Activated CD4-positive, alpha-beta T cell treated with anti-CD3 and anti-CD28 coated beads for 48 hours (primary cell): ENCODE measurements at regions not wholly inside any gene's neighbourhood (a gene's known extent, or its start where the extent isn't known, plus 50 kb on each side); places are given as distances from the start of the nearest gene placed in this dataset.
"Not testable (repeated sequence)": the region's sequence is repeated elsewhere in the genome, so short reads cannot be mapped to it uniquely, and the experiment has no call there.

Source experiments
- DNase-seq: peaks from one replicate; pipeline ENCODE4 v3.0.0-alpha.2; 2020

GRCh38 chr12:90683871-90684270 lies 271.1 kb downstream of the CCER1 start:
- DNase-seq = no peak

DNA sequence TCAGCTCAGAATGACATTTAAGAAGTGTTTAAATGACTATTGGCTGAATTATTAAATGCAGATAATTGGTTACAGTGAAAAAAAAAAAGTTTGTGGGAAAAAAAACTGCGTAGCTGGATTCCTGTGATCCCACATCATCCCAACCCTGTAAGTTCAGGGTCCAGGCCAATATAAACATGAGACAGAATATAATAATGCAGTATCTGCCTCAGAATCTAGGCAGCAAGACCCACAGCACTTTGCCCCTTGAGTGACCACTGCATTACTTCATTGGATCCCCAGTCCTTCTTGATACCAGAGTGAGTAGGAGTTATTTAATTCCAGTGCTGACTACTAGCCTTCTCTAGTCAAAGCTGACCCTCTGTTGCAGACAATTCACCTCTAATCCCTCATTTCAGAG lies 272.6 kb downstream of the CCER1 start:
- no peak for DNase-seq

DNA sequence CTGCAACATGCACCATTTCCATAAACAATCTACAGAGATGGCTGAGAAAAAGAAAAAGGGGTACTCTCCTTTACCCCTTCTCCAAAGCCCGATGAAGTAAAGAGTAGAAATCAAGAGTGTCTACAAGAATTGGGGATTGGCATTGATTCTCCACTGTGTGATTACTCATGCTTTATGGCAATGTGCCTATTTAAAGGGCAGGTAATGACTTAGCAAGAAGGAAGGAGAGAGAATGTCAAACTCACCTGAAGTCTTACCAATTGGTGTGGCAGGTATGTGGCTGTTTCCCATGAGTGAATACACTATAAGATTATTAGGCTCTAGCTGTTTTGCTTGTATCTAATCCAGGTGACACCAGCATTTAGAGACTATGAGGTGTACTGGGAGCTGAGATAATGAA lies 275.3 kb downstream of the CCER1 start:
- DNase-seq = no peak

DNA sequence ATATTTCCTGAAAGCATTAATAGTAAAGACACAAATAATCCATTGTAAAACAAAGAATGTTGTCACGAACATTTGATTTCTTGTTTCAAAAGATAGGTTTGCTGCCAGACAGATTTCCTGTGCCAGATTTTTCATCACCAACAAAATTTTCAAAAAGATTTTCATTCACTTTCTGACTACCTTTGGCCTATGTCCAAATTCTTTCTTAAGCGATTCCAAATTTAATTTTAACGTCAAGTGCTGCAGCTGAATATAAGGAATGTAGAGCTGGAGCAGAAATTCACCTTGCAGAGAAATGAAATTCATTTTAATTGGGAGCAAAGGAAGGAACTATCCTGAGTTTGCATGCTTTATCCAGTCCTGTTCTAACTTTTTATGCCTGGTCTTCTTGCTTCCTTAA lies 277.4 kb downstream of the CCER1 start:
- no peak for DNase-seq

DNA sequence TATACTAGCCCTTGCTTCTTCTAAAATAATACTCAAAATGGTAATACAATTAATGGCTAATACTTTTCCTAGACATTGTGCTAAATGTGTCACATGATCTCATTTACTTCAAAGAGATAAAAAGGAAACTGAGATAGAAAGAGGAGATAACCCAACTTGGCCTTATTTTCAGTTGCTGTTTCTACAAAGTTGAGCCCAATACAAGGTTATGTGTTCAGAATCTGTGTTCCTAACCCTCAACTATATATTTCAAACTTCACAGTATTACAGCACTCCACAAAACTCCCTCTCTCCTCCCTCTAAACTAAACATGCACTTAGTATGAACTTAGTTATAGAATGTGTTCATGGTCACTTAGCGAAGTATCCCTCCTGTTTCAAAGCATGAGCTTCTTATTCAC lies 277.9 kb downstream of the CCER1 start:
- no peak for DNase-seq

DNA sequence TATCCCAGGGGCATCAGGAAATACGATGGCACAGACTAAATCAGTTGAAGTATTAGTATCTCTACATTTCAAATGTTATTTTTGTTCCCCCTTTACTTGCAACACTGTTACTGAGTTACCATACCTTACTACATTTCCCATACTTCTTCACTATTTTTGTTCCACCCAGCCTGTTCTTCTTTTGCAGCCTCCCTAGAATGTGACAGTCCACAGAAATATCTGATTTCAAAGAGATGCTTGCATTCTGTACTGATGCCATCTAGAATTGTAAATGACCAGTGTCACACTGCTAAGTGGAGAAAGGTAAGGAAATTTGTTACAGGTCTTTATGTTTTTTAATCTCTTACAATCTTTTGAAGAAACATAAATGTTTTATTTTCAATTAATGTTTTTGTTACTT lies 279.9 kb downstream of the CCER1 start:
- DNase-seq = no peak

GRCh38 chr12:90672081-90672480 lies 282.9 kb downstream of the CCER1 start:
- DNase-seq = no peak

DNA sequence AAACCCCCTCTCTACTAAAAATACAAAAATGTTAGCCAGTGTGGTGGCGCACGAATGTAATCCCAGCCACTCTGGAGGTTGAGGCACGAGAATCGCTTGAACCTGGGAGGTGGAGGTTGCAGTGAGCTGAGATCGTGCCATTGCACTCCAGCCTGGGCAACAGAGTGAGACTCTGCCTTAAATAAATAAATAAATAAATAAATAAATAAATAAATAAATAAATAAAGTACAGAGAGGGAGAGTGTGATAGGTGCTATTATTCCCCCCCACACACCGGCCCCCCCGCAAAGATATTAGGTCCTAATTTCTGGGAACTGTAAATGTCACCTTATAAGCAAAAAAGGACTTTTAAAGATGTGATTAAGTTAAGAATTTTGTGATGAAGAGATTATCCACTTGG lies 291.0 kb downstream of the CCER1 start:
- DNase-seq = not testable (repeated sequence)

DNA sequence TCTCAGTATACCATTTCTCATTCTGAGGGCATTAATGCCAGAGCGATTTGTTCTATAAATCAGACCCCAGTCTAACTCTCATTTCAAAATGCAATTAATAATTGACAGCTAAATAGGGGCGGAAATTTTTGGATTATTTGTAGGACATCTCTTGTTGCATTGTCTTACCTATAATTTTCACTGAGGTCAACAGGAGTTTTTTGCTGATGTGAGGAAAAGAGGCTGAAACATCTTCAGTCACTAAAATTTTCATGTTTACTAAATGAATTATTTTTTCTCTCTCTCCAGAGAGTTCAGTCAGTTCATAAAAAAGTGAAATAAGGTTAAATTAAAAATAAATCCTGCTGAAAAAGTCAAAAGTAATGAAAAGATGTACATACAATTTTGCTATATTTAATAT lies 295.9 kb downstream of the CCER1 start:
- no peak for DNase-seq

GRCh38 chr12:90653040-90653439 lies 301.9 kb downstream of the CCER1 start:
- DNase-seq = no peak

- no peak for DNase-seq
Observed at GRCh38 chr12:90652280-90652679, 302.7 kb downstream of the CCER1 start.

DNA sequence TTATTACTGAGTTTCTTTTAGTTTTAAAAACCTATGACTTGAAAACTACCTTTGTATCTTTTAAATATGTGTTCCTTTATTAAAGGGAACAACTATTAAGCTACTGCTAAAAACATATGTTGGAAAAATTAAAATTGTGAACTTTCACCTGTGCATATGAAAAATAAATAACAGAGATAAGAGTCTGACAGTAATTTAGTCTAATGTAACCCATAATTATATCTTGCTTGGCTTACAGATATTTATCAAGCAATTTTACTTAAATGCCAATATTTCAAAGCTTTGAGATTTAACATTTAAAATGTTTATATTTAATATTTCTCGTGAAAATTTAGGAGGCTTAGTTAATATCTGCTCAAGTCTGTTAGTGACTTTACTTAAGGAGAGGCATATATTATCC lies 309.8 kb downstream of the CCER1 start:
- DNase-seq = no peak

- no peak for DNase-seq
Observed at GRCh38 chr12:90631591-90632212, 323.3 kb downstream of the CCER1 start.

GRCh38 chr12:90630006-90630405 lies 325.0 kb downstream of the CCER1 start:
- DNase-seq = no peak

DNA sequence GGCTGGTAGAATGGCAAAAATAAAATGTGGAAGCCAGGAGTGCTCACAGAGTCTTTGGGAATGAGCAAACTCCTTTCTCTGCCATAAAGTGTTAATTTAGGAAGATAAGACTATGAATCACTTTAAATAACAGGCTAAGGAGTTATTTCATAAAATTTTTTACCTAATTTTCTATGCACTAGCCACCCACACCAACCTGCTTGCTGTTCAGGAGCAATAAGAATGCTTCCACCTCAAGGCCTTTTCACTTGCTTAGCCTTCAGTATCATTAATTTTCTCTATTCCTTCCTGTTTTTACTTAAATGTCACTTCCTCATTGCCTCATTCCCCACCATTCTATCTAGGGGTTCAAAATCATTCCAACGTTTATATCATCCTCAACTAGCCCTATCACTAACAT lies 326.8 kb downstream of the CCER1 start:
- DNase-seq = no peak

GRCh38 chr12:90627180-90627896 lies 327.6 kb downstream of the CCER1 start:
- DNase-seq = no peak

- DNase-seq = no peak
Observed at GRCh38 chr12:90622431-90622830, 332.5 kb downstream of the CCER1 start.

DNA sequence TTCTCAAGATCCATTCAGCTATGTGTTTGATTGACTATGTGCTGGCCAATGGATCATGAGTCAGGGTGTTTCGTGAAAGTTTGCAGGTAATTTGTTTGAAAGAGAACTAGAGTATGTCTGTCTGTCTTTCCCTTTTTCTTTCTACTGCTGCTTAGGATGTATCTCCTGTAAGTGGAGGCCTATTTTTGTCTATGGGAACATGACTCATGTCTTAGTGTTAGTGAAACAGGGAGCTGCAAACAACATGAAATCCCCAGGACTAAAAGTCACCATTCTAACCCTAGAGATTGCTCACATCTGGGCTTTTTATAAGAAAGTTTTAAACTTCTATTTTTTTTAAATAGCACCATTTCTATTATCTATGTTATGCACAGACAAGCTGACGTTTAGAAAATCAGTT lies 333.0 kb downstream of the CCER1 start:
- DNase-seq = no peak

DNA sequence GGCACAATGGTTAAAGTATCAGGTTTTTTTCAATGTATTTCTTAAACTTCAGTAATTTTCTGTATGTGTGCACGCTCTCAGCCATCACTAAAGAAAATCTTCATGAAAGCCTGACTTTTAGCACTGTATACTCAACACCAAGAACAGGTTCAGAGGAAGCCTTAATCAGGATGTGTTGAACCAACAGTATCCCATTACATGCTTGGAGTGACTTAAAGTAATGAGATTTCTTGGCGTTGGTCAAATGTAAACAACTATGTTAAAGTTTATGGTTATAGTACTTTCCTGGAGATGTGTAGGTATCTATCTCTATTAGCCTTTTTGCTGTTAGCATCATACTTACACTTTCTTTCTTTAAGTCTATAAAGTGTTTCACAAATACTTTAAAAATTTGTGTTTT lies 335.0 kb downstream of the CCER1 start:
- no peak for DNase-seq

DNA sequence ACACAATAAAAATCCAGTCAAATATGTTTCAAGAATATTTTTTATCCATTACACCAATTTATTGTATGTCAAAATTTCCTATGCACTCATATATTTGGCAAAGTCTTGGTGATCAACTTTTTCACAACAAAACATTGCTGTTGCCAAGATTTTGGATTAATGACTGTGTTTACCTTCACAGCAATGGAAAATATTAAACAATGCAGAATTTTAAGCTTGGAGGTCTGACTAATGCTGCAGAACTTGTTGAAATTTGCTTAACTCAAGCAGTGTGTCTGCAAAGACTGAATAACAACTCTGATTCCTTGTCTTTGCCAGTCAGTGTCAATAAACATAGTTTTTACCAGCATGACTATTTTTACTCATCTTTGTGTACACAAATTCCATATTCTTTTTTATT lies 336.4 kb downstream of the CCER1 start:
- DNase-seq = no peak

GRCh38 chr12:90611891-90612290 lies 343.1 kb downstream of the CCER1 start:
- no peak for DNase-seq

DNA sequence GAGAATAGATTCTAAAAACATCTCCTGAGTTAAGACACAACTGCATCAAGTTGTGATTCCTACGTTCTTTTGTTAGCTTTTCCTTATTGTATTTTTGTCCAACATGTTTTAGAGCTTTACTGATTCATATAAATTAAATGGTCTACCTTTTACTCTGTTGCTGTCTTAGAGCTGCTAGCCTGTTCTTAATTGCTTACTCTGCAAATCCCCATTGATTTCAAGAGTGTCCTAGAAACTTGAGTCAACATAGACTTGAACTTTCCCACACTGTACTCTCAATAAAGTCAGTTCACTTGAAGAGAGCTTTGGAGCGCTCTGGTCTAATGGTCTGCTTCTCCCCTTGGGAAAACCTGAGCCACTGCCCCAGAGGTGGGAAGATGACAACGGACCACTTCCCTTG lies 343.9 kb downstream of the CCER1 start:
- no peak for DNase-seq

- no peak for DNase-seq
Observed at GRCh38 chr12:90593596-90594295, 361.2 kb downstream of the CCER1 start.

GRCh38 chr12:90589956-90590355 lies 365.0 kb downstream of the CCER1 start:
- DNase-seq = no peak
